Ovary (tissue), 3 donors: ENCODE measurements at regions not wholly inside any gene's neighbourhood (a gene's known extent, or its start where the extent isn't known, plus 50 kb on each side); places are given as distances from the start of the nearest gene placed in this dataset.

ENCODE experiments used
- CTCF ChIP-seq, 3 donors: fragments of 450-650 bp in 2 of 3; fragments of 200-600 bp in 1 of 3; IDR thresholded peaks; one replicate each; pipeline versions ENCODE4 v1.5.1 to v1.8.0; 2016 to 2022; ENCODE audit warnings: antibody characterized with exemption in 3 of 3, mild to moderate bottlenecking in 1 of 3
- EP300 ChIP-seq: sonication (generic); formaldehyde crosslinking; IDR thresholded peaks from one replicate; pipeline ENCODE4 v1.6.1; 2017; ENCODE audit warnings: antibody characterized with exemption
- donor health status: DM: no; HTN: no; CAD: no.

- TF ChIP-seq CTCF (IDR thresholded peaks at IDR 0.05) (no peak), EP300 (no peak)
Observed at GRCh38 chr4:181508601-181509000, 734.6 kb upstream of the TENM3 start.
